Ishikawa (cell line): ENCODE measurements at regions not wholly inside any gene's neighbourhood (a gene's known extent, or its start where the extent isn't known, plus 50 kb on each side); places are given as distances from the start of the nearest gene placed in this dataset.

Experiments used
- CEBPB ChIP-seq: IDR thresholded peaks from 2 replicates; pipeline ENCODE4 v1.6.1; 2012
- CREB1 ChIP-seq: IDR thresholded peaks from 2 replicates; pipeline ENCODE4 v1.6.1; 2012; ENCODE audit warnings: low read depth
- EGR1 ChIP-seq: IDR thresholded peaks from 2 replicates; pipeline ENCODE4 v1.6.1; 2012
- EP300 ChIP-seq: IDR thresholded peaks from 2 replicates; pipeline ENCODE4 v1.6.1; 2012; ENCODE audit warnings: borderline replicate concordance
- FOXM1 ChIP-seq: IDR thresholded peaks from 2 replicates; pipeline ENCODE4 v1.6.1; 2012; ENCODE audit warnings: low read depth, borderline replicate concordance
- NFIC ChIP-seq: IDR thresholded peaks from 2 replicates; pipeline ENCODE4 v1.6.1; 2012
- RAD21 ChIP-seq: IDR thresholded peaks from 2 replicates; pipeline ENCODE4 v1.6.1; 2012; ENCODE audit warnings: low read depth
- TAF1 ChIP-seq: IDR thresholded peaks from 2 replicates; pipeline ENCODE4 v1.6.1; 2012; ENCODE audit warnings: low read depth, mild to moderate bottlenecking
- TCF12 ChIP-seq: IDR thresholded peaks from 2 replicates; pipeline ENCODE4 v1.6.1; 2012; ENCODE audit warnings: low read depth
- TEAD4 ChIP-seq: IDR thresholded peaks from 2 replicates; pipeline ENCODE4 v1.6.1; 2012
- YY1 ChIP-seq: IDR thresholded peaks from 2 replicates; pipeline ENCODE4 v1.6.1; 2012; ENCODE audit warnings: low read depth
- ZBTB7A ChIP-seq: IDR thresholded peaks from 2 replicates; pipeline ENCODE4 v1.6.1; 2012; ENCODE audit warnings: low read depth
- TF ChIP-seq, protein P1 (sequence below): IDR thresholded peaks from 2 replicates; pipeline ENCODE4 v1.6.1; 2012
- TF ChIP-seq, protein P2 (sequence below): IDR thresholded peaks from 2 replicates; pipeline ENCODE4 v1.6.1; 2012
- TF ChIP-seq, protein P3 (sequence below): IDR thresholded peaks from 2 replicates; pipeline ENCODE4 v1.6.1; 2012; ENCODE audit warnings: low read depth, mild to moderate bottlenecking

DNA sequence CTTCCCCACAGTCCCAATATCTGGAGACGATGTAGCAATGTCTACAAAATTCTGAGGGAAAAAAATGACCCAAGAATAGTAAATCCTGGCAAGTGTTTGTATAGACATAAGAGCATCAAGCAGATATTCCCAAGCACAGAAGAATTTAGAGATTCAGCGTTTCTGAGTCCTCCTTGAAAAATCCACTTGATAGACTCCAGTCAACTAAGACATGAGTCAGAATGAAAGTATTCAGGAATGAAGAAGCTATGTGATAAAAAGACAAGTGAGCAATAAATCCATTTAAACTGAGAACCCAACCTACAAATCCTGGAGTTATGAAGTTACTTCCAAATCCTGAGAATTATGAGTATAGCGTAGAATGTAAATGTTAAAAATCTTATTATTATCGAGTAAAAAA is 86.1 kb upstream of the NPY start:
- TF ChIP-seq, protein P1, sequence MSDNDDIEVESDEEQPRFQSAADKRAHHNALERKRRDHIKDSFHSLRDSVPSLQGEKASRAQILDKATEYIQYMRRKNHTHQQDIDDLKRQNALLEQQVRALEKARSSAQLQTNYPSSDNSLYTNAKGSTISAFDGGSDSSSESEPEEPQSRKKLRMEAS: no peak
- TF ChIP-seq CEBPB: no peak
- no peak for TF ChIP-seq CREB1
- TF ChIP-seq ZBTB7A: no peak
- TF ChIP-seq, protein P2, sequence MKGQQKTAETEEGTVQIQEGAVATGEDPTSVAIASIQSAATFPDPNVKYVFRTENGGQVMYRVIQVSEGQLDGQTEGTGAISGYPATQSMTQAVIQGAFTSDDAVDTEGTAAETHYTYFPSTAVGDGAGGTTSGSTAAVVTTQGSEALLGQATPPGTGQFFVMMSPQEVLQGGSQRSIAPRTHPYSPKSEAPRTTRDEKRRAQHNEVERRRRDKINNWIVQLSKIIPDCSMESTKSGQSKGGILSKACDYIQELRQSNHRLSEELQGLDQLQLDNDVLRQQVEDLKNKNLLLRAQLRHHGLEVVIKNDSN: no peak
- TF ChIP-seq RAD21: no peak
- TF ChIP-seq TEAD4: no peak
- TF ChIP-seq FOXM1: no peak
- TF ChIP-seq TAF1: no peak
- no peak for TF ChIP-seq TCF12
- TF ChIP-seq EP300: no peak
- TF ChIP-seq, protein P3, sequence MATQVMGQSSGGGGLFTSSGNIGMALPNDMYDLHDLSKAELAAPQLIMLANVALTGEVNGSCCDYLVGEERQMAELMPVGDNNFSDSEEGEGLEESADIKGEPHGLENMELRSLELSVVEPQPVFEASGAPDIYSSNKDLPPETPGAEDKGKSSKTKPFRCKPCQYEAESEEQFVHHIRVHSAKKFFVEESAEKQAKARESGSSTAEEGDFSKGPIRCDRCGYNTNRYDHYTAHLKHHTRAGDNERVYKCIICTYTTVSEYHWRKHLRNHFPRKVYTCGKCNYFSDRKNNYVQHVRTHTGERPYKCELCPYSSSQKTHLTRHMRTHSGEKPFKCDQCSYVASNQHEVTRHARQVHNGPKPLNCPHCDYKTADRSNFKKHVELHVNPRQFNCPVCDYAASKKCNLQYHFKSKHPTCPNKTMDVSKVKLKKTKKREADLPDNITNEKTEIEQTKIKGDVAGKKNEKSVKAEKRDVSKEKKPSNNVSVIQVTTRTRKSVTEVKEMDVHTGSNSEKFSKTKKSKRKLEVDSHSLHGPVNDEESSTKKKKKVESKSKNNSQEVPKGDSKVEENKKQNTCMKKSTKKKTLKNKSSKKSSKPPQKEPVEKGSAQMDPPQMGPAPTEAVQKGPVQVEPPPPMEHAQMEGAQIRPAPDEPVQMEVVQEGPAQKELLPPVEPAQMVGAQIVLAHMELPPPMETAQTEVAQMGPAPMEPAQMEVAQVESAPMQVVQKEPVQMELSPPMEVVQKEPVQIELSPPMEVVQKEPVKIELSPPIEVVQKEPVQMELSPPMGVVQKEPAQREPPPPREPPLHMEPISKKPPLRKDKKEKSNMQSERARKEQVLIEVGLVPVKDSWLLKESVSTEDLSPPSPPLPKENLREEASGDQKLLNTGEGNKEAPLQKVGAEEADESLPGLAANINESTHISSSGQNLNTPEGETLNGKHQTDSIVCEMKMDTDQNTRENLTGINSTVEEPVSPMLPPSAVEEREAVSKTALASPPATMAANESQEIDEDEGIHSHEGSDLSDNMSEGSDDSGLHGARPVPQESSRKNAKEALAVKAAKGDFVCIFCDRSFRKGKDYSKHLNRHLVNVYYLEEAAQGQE: no peak
- no peak for TF ChIP-seq YY1
- no peak for TF ChIP-seq EGR1
- no peak for TF ChIP-seq NFIC

DNA sequence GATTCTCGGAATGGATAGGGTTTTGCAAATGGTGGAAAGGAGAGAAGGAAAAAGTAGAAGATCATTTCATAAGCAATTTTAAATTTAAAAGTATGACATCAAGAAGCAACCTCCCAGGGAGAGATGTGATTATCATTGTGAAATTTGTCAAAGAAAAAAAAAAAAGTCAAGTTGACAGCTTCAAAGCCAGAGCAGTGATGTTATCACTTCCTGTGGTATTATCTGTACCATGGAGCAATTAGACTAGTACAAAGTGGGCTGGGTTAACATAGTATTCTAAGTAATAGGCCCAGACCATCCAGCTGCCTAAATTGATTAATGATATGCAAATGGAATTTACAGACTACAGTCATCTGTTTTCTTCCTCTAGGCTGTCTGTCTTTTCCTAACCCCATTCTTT is 84.0 kb upstream of the NPY start:
- TF ChIP-seq, protein P3: no peak
- TF ChIP-seq, protein P2: no peak

DNA sequence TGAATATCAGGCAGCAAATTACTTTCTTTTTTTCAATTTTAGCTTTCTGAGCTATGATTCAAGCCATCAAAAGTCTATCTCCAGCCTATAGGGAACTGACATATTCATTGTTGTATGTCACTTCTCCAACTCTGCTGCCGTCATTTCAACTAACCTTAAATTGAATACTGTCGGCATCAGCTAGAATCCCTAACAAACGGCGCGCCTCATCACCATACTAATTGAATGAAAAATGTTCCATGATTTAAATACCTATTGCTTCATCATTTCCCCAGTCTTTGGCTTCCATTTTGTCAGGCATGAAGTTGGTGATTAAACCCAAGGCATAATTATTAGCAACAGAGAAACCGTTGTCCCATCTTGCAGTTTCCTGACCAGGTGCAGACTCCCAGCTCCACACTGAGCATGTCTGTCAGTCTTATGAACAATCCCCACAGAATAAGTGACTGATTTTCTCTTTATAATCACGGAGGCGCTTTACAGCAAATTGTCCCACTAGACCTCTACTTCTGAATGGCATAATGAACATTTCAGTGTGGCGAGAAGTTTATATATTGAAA is 83.5 kb upstream of the NPY start:
- TF ChIP-seq TAF1 (no peak), YY1 (no peak), TCF12 (no peak)
- TF ChIP-seq, protein P2: no peak
- TF ChIP-seq, protein P3: no peak

DNA sequence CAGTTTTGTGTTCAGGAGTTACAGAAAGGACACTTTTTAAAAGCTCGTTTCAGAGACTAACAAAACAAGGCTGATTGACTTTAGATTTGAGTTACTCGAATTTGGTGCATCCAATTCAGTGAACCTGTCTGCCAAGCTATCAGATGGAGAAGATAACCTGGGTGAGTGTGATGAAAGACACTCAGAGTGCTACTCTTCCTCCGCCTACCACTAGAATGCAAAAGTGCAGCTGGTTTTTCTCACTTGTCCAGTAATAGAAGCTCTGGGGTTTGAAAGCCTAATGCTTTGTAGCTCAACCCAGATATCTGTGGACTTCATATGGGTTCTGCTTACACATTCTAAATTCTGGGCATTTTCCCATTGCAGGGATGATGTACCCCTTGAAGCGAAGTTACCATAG is 82.8 kb upstream of the NPY start:
- TF ChIP-seq TCF12: no peak
- TF ChIP-seq TEAD4: no peak
- no peak for TF ChIP-seq FOXM1
- no peak for TF ChIP-seq EP300
- TF ChIP-seq RAD21: no peak
- TF ChIP-seq EGR1: no peak
- no peak for TF ChIP-seq YY1
- TF ChIP-seq, protein P3: no peak
- TF ChIP-seq ZBTB7A: no peak
- TF ChIP-seq, protein P1: no peak
- TF ChIP-seq, protein P2: no peak
- TF ChIP-seq TAF1: no peak
- TF ChIP-seq CREB1: no peak
- no peak for TF ChIP-seq NFIC
- TF ChIP-seq CEBPB: no peak
